T-helper 1 cell (primary cell): ENCODE measurements at regions not wholly inside any gene's neighbourhood (a gene's known extent, or its start where the extent isn't known, plus 50 kb on each side); places are given as distances from the start of the nearest gene placed in this dataset.

ENCODE experiments used
- DNase-seq, 5 donors: peaks; one replicate each; pipeline ENCODE4 v3.0.0-alpha.2; 2012 to 2020

- no peak for DNase-seq
These were observed 59.8 kb downstream of the SOX11 start for GRCh38 chr2:5751873-5752482.

GRCh38 chr2:5756272-5756671 lies 64.1 kb downstream of the SOX11 start:
- DNase-seq = no peak

- no peak for DNase-seq
These were observed 66.2 kb downstream of the SOX11 start for GRCh38 chr2:5758346-5758745.

GRCh38 chr2:5759949-5760348 lies 67.8 kb downstream of the SOX11 start:
- no peak for DNase-seq

- DNase-seq = no peak
These were observed 71.3 kb downstream of the SOX11 start for GRCh38 chr2:5763531-5763930.

- DNase-seq = no peak
These were observed 71.9 kb downstream of the SOX11 start for GRCh38 chr2:5764041-5764440.

GRCh38 chr2:5766056-5766455 lies 73.9 kb downstream of the SOX11 start:
- DNase-seq = no peak

GRCh38 chr2:5766561-5766960 lies 74.4 kb downstream of the SOX11 start:
- DNase-seq = no peak

GRCh38 chr2:5777131-5777535 lies 84.9 kb downstream of the SOX11 start:
- DNase-seq = no peak

- DNase-seq = no peak
These were observed 89.5 kb downstream of the SOX11 start for GRCh38 chr2:5781679-5782078.

- no peak for DNase-seq
These were observed 89.9 kb downstream of the SOX11 start for GRCh38 chr2:5782103-5782502.

GRCh38 chr2:5788447-5788846 lies 96.3 kb downstream of the SOX11 start:
- DNase-seq = no peak

- DNase-seq = no peak
These were observed 99.2 kb downstream of the SOX11 start for GRCh38 chr2:5791371-5791770.

GRCh38 chr2:5794012-5794411 lies 101.8 kb downstream of the SOX11 start:
- DNase-seq = no peak

GRCh38 chr2:5798084-5798483 lies 105.9 kb downstream of the SOX11 start:
- DNase-seq = no peak

GRCh38 chr2:5799348-5799747 lies 107.2 kb downstream of the SOX11 start:
- DNase-seq = no peak

GRCh38 chr2:5803547-5803946 lies 111.4 kb downstream of the SOX11 start:
- DNase-seq = no peak

GRCh38 chr2:5818961-5819600 lies 126.9 kb downstream of the SOX11 start:
- DNase-seq = no peak

- DNase-seq = no peak
These were observed 131.9 kb downstream of the SOX11 start for GRCh38 chr2:5824126-5824525.

- DNase-seq = no peak
These were observed 133.5 kb downstream of the SOX11 start for GRCh38 chr2:5825686-5826085.

- no peak for DNase-seq
These were observed 134.9 kb downstream of the SOX11 start for GRCh38 chr2:5826979-5827655.

- no peak for DNase-seq
These were observed 142.3 kb downstream of the SOX11 start for GRCh38 chr2:5834501-5834900.

GRCh38 chr2:5839550-5839949 lies 147.4 kb downstream of the SOX11 start:
- DNase-seq = no peak

- DNase-seq = no peak
These were observed 148.9 kb downstream of the SOX11 start for GRCh38 chr2:5841126-5841525.
